B cell (primary cell): ENCODE measurements at regions not wholly inside any gene's neighbourhood (a gene's known extent, or its start where the extent isn't known, plus 50 kb on each side); places are given as distances from the start of the nearest gene placed in this dataset.

Experiments
- ATAC-seq: fragments of 200-7000 bp; cut with Tn5 transposase; one replicate; pipeline ENCODE4 v1.10.0; 2021; ENCODE audit warnings: low read depth, mild to moderate bottlenecking, moderate number of reproducible peaks, moderate library complexity
- CTCF ChIA-PET: fragments of 350-600 bp; sonication (Branson Sonifier 250); formaldehyde crosslinking; loops from one replicate; lab custom pipeline; 2021; ENCODE audit warnings: antibody characterized with exemption, inconsistent platforms; lab: Charles Lee
- POLR2A ChIA-PET: fragments of 350-600 bp; sonication (Branson Sonifier 250); formaldehyde crosslinking; loops from one replicate; lab custom pipeline; 2021; ENCODE audit warnings: antibody characterized with exemption; lab: Charles Lee
- DNase-seq: peaks from one replicate; pipeline ENCODE4 v3.0.0; 2013
- H2AFZ ChIP-seq: 2 replicates; pipeline ENCODE4 v1.6.1; 2012; ENCODE audit warnings: mild to moderate bottlenecking, low read depth, low read length; ENCODE audit not compliant: insufficient read depth, poor library complexity, severe bottlenecking
- H3K27ac ChIP-seq, 2 donors: 1 replicate in 1 of 2; 2 replicates in 1 of 2; pipeline ENCODE4 v1.5.1; 2012 to 2013; ENCODE audit warnings: low read length in 2 of 2, mild to moderate bottlenecking in 2 of 2, moderate library complexity in 1 of 2
- H3K27me3 ChIP-seq, 4 experiments: fragments of 200-600 bp in 1 of 4; sonication (generic) in 1 of 4; replicated peaks in 1 of 4; 1 replicate in 2 of 4; 2 replicates in 2 of 4; pipeline versions ENCODE4 v1.6.1 to v1.7.0; 2013 to 2016; ENCODE audit warnings: low read length in 3 of 4, mild to moderate bottlenecking in 2 of 4, mixed read lengths in 1 of 4, moderate library complexity in 1 of 4; ENCODE audit not compliant: insufficient read depth in 4 of 4, control insufficient read depth in 3 of 4; ENCODE audit errors: control extremely low read depth in 1 of 4
- H3K36me3 ChIP-seq, 2 experiments: replicated peaks in 1 of 2; 1 replicate in 1 of 2; 2 replicates in 1 of 2; pipeline versions ENCODE4 v1.6.1 to v1.7.1; 2013; ENCODE audit warnings: low read length in 1 of 2; ENCODE audit not compliant: insufficient read depth in 2 of 2, control insufficient read depth in 1 of 2; ENCODE audit errors: control extremely low read depth in 1 of 2, extremely low read depth in 1 of 2
- H3K4me1 ChIP-seq, 2 donors: fragments of 200-600 bp in 1 of 2; sonication (generic) in 1 of 2; 1 replicate in 1 of 2; 2 replicates in 1 of 2; pipeline versions ENCODE4 v1.5.1 to v1.6.1; 2013 to 2017; ENCODE audit warnings: low read length in 2 of 2; ENCODE audit not compliant: control insufficient read depth in 2 of 2, insufficient read depth in 2 of 2
- H3K4me2 ChIP-seq: replicated peaks from 2 replicates; pipeline ENCODE3; 2012; ENCODE audit warnings: mild to moderate bottlenecking, low read depth, low read length; ENCODE audit not compliant: poor library complexity, severe bottlenecking
- H3K4me3 ChIP-seq, 5 experiments: fragments of 200-600 bp in 1 of 5; sonication (generic) in 1 of 5; 1 replicate in 3 of 5; 2 replicates in 2 of 5; pipeline versions ENCODE4 v1.5.1 to v1.7.0; 2011 to 2016; ENCODE audit warnings: low read length in 4 of 5, mild to moderate bottlenecking in 4 of 5, low read depth in 2 of 5, control low read depth in 1 of 5, moderate library complexity in 1 of 5; ENCODE audit not compliant: insufficient read depth in 1 of 5; ENCODE audit errors: control extremely low read depth in 1 of 5, extremely low read depth in 1 of 5
- H3K79me2 ChIP-seq: fragments of 200-600 bp; sonication (generic); one replicate; pipeline ENCODE4 v1.6.0; 2016; ENCODE audit warnings: low read length; ENCODE audit not compliant: control insufficient read depth, insufficient read depth
- H3K9ac ChIP-seq: fragments of 200-600 bp; sonication (generic); 2 replicates; pipeline ENCODE4 v1.6.1; 2017; ENCODE audit warnings: mild to moderate bottlenecking, low read length, moderate library complexity
- H3K9me3 ChIP-seq, 3 donors: one replicate each; pipeline versions ENCODE4 v1.6.1 to v1.7.1; 2013; ENCODE audit warnings: low read length in 2 of 3; ENCODE audit not compliant: control insufficient read depth in 2 of 3, insufficient read depth in 1 of 3; ENCODE audit errors: control extremely low read depth in 1 of 3
- H4K20me1 ChIP-seq: 2 replicates; pipeline ENCODE4 v1.6.0; 2012; ENCODE audit warnings: mild to moderate bottlenecking, low read length; ENCODE audit not compliant: insufficient read depth, control insufficient read depth, poor library complexity, severe bottlenecking
- H3K27ac Mint-ChIP-seq: one replicate; pipeline ENCODE4 v1.8.0; 2021; ENCODE audit warnings: mixed read lengths
- H3K27me3 Mint-ChIP-seq: one replicate; pipeline ENCODE4 v1.8.0; 2021; ENCODE audit warnings: mixed read lengths
- H3K4me1 Mint-ChIP-seq: one replicate; pipeline ENCODE4 v1.8.0; 2021; ENCODE audit warnings: mixed read lengths
- H3K4me3 Mint-ChIP-seq: one replicate; pipeline ENCODE4 v1.8.0; 2021; ENCODE audit warnings: mixed read lengths
- H3K9me3 Mint-ChIP-seq: one replicate; pipeline ENCODE4 v1.8.0; 2022; ENCODE audit warnings: mixed read lengths; ENCODE audit not compliant: insufficient read depth
- CTCF ChIP-seq: fragments of 200-600 bp; IDR thresholded peaks from one replicate; pipeline ENCODE4 v1.8.0; 2022; ENCODE audit warnings: antibody characterized with exemption, mild to moderate bottlenecking
- EZH2 ChIP-seq: IDR thresholded peaks from 2 replicates; pipeline ENCODE4 v1.6.1; 2012; ENCODE audit warnings: borderline replicate concordance, low read depth, mild to moderate bottlenecking, moderate library complexity, low read length; ENCODE audit not compliant: insufficient read depth, poor library complexity, severe bottlenecking
- WGBS: methylation state at CpG from one replicate; pipeline ENCODE4 v1.1.5; 2013; ENCODE audit warnings: missing lambda C conversion rate; ENCODE audit not compliant: insufficient coverage; 5-methylcytosine and 5-hydroxymethylcytosine counted together
- intact Hi-C: fragments of 100-400 bp; cut with micrococcal nuclease; formaldehyde crosslinking; loops from one replicate; pipeline ENCODE4 v1.10.0; 2022

- peak overlapping the region; percentile 72 for H3K9ac ChIP-seq
- POLR2A ChIA-PET = interaction anchor here (0.9 to 6.3 kb wide), 22 partner anchors 9 to 1789 kb away, joined by 3 to 58 read pairs (median 8); a partner anchor contains a TSS
- intact Hi-C loops = loop anchor here (1.0 to 10.0 kb wide), 8 partner anchors 27 to 1783 kb away; partner anchors contain the start of gene ZNF165
- peaks cover 37 to 47% of the 10 kb centered on the region in 2 donors for H3K4me1 ChIP-seq
- peaks cover 0 to 34% (median 3%) of the 10 kb centered on the region in 3 donors for H3K9me3 ChIP-seq
- H3K4me2 ChIP-seq = peak overlapping the region; percentile 79
- Mint-ChIP-seq H3K27me3 (no peaks in the 10 kb centered on the region), H3K4me3 (peak overlapping the region; percentile 98), H3K4me1 (peaks cover 58% of the 10 kb centered on the region), H3K9me3 (peaks cover 3% of the 10 kb centered on the region), H3K27ac (peak overlapping the region; percentile 99)
- no peaks in the 10 kb centered on the region for H4K20me1 ChIP-seq
- peak overlapping the region; percentile 66 to 94 (median 84) for H3K4me3 ChIP-seq
- DNase-seq = peak; percentile 96
- under 1% methylated on average over 48 of the region's 51 CpGs for WGBS
- H3K27me3 ChIP-seq = no peaks in the 10 kb centered on the region
- no peak for TF ChIP-seq CTCF
- TF ChIP-seq EZH2 = no peak
- no peaks in the 10 kb centered on the region for H3K79me2 ChIP-seq
- H3K27ac ChIP-seq = peak overlapping the region; percentile 82
- H3K36me3 ChIP-seq = no peaks in the 10 kb centered on the region
- CTCF ChIA-PET = interaction anchor here (0.6 to 6.3 kb wide), 20 partner anchors 8 to 677 kb away, joined by 3 to 92 read pairs (median 6); a partner anchor contains a TSS
- peak; percentile 50 for ATAC-seq
- peak overlapping the region; percentile 55 for H2AFZ ChIP-seq
These were observed 102.0 kb downstream of the OR2B2 start for GRCh38 chr6:27809939-27810767.
